GM23338 (cell line): ENCODE measurements at regions not wholly inside any gene's neighbourhood (a gene's known extent, or its start where the extent isn't known, plus 50 kb on each side); places are given as distances from the start of the nearest gene placed in this dataset.

Experiments used
- CTCF ChIP-seq, 2 experiments: fragments of 200-600 bp in 1 of 2; sonication (generic) in 1 of 2; conservative IDR thresholded peaks; 2 replicates each; pipeline versions ENCODE4 v1.5.1 to v1.6.1; 2016 to 2017; ENCODE audit warnings: antibody characterized with exemption in 2 of 2, low read depth in 2 of 2, mild to moderate bottlenecking in 2 of 2, moderate library complexity in 1 of 2
- EZH2 ChIP-seq: fragments of 200-600 bp; sonication (generic); IDR thresholded peaks from one replicate; pipeline ENCODE4 v1.8.0; 2017; ENCODE audit warnings: antibody characterized with exemption, mild to moderate bottlenecking, low read depth; ENCODE audit not compliant: unreplicated experiment
- POLR2AphosphoS5 ChIP-seq: IDR thresholded peaks from 2 replicates; pipeline ENCODE4 v1.6.1; 2016; ENCODE audit warnings: antibody characterized with exemption, low read depth

GRCh38 chr7:79775911-79776310 lies 322.4 kb upstream of the MAGI2 start:
- no peak for TF ChIP-seq CTCF (conservative IDR thresholded peaks at IDR 0.05; ENCODE audit: low read depth in 2 of 2)
- no peak for TF ChIP-seq EZH2
- TF ChIP-seq POLR2AphosphoS5: no peak
